ENCODE measurements at regions not wholly inside any gene's neighbourhood (a gene's known extent, or its start where the extent isn't known, plus 50 kb on each side); places are given as distances from the start of the nearest gene placed in this dataset.

DNA sequence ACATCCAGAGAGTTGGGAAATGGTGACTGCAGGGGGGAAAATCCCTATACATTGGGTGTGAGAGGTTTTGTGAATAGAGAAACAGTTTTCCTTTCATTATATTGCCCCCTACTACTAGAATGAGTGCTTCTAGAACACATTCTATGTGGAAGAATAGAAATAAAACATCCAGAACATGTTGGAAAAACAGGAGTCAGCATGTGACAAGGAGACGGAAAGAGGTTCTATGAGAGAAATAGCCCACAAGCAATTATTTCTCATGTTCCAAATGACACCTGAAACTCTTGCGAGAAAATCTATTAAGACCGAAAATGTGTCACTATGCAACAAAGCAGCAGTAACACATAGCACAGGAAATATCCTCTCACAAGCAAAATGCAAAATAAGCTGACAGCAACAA is 202.7 kb upstream of the SPOPL start:
- TF ChIP-seq, protein P1, sequence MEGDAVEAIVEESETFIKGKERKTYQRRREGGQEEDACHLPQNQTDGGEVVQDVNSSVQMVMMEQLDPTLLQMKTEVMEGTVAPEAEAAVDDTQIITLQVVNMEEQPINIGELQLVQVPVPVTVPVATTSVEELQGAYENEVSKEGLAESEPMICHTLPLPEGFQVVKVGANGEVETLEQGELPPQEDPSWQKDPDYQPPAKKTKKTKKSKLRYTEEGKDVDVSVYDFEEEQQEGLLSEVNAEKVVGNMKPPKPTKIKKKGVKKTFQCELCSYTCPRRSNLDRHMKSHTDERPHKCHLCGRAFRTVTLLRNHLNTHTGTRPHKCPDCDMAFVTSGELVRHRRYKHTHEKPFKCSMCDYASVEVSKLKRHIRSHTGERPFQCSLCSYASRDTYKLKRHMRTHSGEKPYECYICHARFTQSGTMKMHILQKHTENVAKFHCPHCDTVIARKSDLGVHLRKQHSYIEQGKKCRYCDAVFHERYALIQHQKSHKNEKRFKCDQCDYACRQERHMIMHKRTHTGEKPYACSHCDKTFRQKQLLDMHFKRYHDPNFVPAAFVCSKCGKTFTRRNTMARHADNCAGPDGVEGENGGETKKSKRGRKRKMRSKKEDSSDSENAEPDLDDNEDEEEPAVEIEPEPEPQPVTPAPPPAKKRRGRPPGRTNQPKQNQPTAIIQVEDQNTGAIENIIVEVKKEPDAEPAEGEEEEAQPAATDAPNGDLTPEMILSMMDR (IDR thresholded peaks at IDR 0.05) = no peak
- no peak for TF ChIP-seq POLR2A (IDR thresholded peaks at IDR 0.05)
- TF ChIP-seq POLR2AphosphoS5 (IDR thresholded peaks at IDR 0.05) = no peak
